IPS DF 6.9 (cell line): ENCODE measurements at regions not wholly inside any gene's neighbourhood (a gene's known extent, or its start where the extent isn't known, plus 50 kb on each side); places are given as distances from the start of the nearest gene placed in this dataset.

ENCODE experiments used
- DNase-seq: peaks from one replicate; pipeline ENCODE4 v3.0.0-alpha.2; 2013; ENCODE audit warnings: low read depth, low spot score
- H3K27ac ChIP-seq: one replicate; pipeline ENCODE4 v1.5.1; 2013; ENCODE audit warnings: low read length, control low read depth
- H3K27me3 ChIP-seq: 2 replicates; pipeline ENCODE4 v1.6.1; 2013; ENCODE audit warnings: mild to moderate bottlenecking, low read length; ENCODE audit not compliant: control insufficient read depth, insufficient read depth
- H3K36me3 ChIP-seq: 2 replicates; pipeline ENCODE4 v1.6.1; 2013; ENCODE audit warnings: low read length; ENCODE audit not compliant: control insufficient read depth, insufficient read depth
- H3K4me1 ChIP-seq: 2 replicates; pipeline ENCODE4 v1.6.1; 2013; ENCODE audit warnings: low read length; ENCODE audit not compliant: control insufficient read depth, insufficient read depth
- H3K4me3 ChIP-seq: 2 replicates; pipeline ENCODE4 v1.5.1; 2013; ENCODE audit warnings: mild to moderate bottlenecking, low read length
- H3K9me3 ChIP-seq: 2 replicates; pipeline ENCODE4 v1.6.1; 2013; ENCODE audit warnings: low read length, inconsistent platforms; ENCODE audit not compliant: control insufficient read depth, insufficient read depth
- WGBS: extraction: QIAGEN DNeasy Blood & Tissue Kit; methylation state at CpG from one replicate; pipeline ENCODE4 v1.1.7; 2013; ENCODE audit warnings: mixed read lengths, missing lambda C conversion rate; ENCODE audit not compliant: insufficient read length, insufficient coverage; 5-methylcytosine and 5-hydroxymethylcytosine counted together

- no peaks in the 10 kb centered on the region for H3K36me3 ChIP-seq
- H3K4me3 ChIP-seq, result no peak overlapping the region
- H3K4me1 ChIP-seq, result no peaks in the 10 kb centered on the region
- no CpG with 5 or more reads among the region's 2 CpGs for WGBS
- H3K9me3 ChIP-seq, result no peaks in the 10 kb centered on the region
- no peaks in the 10 kb centered on the region for H3K27me3 ChIP-seq
- DNase-seq, result no peak
- no peak overlapping the region for H3K27ac ChIP-seq
Measured at GRCh38 chr15:96005906-96006305, 324.6 kb upstream of the NR2F2 start.

DNA sequence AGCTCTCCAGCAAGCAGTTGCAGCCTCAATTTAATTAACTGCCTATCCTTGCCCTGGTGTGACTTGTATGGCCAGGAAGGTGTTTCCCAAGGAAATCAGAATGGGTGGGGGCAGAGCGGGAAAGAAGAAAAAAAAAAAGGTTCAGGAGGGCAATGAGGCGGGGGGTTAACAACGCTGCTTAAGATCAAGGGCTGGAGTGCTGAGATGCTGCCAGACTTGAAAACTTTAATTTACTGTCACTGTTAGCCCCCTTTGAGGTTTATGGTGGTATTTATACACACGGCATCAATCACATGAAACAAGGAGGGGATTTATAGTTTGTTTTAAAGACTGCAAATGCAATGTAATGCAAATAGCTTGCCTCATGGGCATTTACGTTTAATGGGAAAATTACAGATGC lies 319.4 kb upstream of the NR2F2 start:
- Histone ChIP-seq H3K4me1 (no peaks in the 10 kb centered on the region), H3K9me3 (no peaks in the 10 kb centered on the region), H3K27me3 (no peaks in the 10 kb centered on the region), H3K27ac (no peak overlapping the region), H3K36me3 (no peaks in the 10 kb centered on the region), H3K4me3 (no peak overlapping the region)
- no peak for DNase-seq
- no CpG with 5 or more reads among the region's 5 CpGs for WGBS

- no peak overlapping the region for H3K4me3 ChIP-seq
- H3K27me3 ChIP-seq, result no peaks in the 10 kb centered on the region
- H3K27ac ChIP-seq, result no peak overlapping the region
- no peaks in the 10 kb centered on the region for H3K9me3 ChIP-seq
- no peaks in the 10 kb centered on the region for H3K36me3 ChIP-seq
- WGBS, result no CpG with 5 or more reads among the region's 2 CpGs
- no peak for DNase-seq
- H3K4me1 ChIP-seq, result no peaks in the 10 kb centered on the region
Measured at GRCh38 chr15:96014939-96015338, 315.6 kb upstream of the NR2F2 start.

DNA sequence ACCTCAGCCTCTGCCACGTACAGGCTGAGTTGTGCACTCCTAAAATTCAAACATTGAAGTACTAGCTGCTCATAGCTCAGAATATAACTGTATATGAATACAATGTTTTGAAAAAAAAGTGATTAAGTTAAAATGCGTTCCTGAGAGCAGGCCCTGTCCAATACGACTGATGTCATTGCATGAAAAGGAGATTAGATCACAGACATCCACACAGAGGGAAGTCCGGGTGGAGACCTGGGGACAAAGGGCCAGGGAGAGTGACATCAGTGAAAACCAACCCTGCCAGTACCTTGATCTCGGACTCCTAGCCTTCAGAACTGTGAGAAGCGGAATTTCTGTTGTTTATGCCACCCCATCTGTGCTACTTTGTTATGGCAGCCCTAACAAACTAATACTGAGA lies 311.4 kb upstream of the NR2F2 start:
- WGBS, result no CpG with 5 or more reads among the region's 6 CpGs
- H3K4me3 ChIP-seq, result no peak overlapping the region
- H3K4me1 ChIP-seq, result no peaks in the 10 kb centered on the region
- DNase-seq, result no peak
- no peaks in the 10 kb centered on the region for H3K9me3 ChIP-seq
- H3K27ac ChIP-seq, result no peak overlapping the region
- H3K36me3 ChIP-seq, result no peaks in the 10 kb centered on the region
- no peaks in the 10 kb centered on the region for H3K27me3 ChIP-seq

- H3K27me3 ChIP-seq, result no peaks in the 10 kb centered on the region
- no peaks in the 10 kb centered on the region for H3K4me1 ChIP-seq
- WGBS, result no CpG with 5 or more reads among the region's 4 CpGs
- H3K9me3 ChIP-seq, result no peaks in the 10 kb centered on the region
- no peak for DNase-seq
- H3K4me3 ChIP-seq, result no peak overlapping the region
- no peak overlapping the region for H3K27ac ChIP-seq
- H3K36me3 ChIP-seq, result no peaks in the 10 kb centered on the region
Measured at GRCh38 chr15:96020133-96020532, 310.4 kb upstream of the NR2F2 start.

DNA sequence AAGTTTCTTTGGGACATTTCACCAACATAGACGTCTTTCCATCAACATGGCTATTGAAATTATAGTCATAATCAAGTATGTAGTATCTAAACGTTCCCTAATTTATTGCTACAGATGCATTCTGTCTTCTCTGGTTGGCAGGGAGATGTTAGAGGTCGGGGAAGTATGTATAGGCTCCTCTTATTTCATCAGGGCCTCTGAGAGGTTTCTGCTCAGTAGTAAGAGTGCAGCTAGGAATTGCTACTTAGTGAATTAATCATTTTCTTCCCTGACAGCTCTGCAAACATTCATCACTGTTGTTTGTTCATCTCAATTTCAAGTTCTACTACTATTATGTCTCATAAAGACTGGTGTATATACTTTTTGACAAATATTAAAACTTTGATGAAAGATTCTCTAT lies 309.7 kb upstream of the NR2F2 start:
- no peaks in the 10 kb centered on the region for H3K36me3 ChIP-seq
- WGBS, result no CpG with 5 or more reads among the region's 3 CpGs
- H3K9me3 ChIP-seq, result no peaks in the 10 kb centered on the region
- H3K4me1 ChIP-seq, result no peaks in the 10 kb centered on the region
- H3K27ac ChIP-seq, result no peak overlapping the region
- no peaks in the 10 kb centered on the region for H3K27me3 ChIP-seq
- no peak for DNase-seq
- H3K4me3 ChIP-seq, result no peak overlapping the region

- Histone ChIP-seq H3K36me3 (no peaks in the 10 kb centered on the region), H3K27me3 (no peaks in the 10 kb centered on the region), H3K4me1 (no peaks in the 10 kb centered on the region), H3K4me3 (no peak overlapping the region), H3K27ac (no peak overlapping the region), H3K9me3 (no peaks in the 10 kb centered on the region)
- no peak for DNase-seq
Measured at GRCh38 chr15:96023081-96023480, 307.4 kb upstream of the NR2F2 start.

DNA sequence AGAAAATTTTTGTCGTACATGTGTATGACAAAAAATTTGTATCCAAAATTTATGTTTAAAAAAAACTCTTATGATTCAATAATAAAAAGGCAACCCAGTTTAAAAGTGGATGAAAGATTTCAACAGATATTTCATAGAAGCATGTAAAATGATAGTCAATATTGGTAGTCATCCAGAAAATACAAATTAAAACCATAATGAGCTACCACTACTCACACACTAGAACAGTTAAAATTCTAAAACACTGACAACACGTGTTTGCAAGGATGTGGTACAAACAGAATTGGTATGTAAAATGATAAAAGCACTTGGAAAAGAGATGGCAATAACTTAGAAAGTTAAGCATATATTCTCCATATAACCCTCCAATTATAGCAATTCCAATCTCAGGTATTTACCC lies 303.0 kb upstream of the NR2F2 start:
- H3K27ac ChIP-seq, result no peak overlapping the region
- no peaks in the 10 kb centered on the region for H3K9me3 ChIP-seq
- H3K36me3 ChIP-seq, result no peaks in the 10 kb centered on the region
- H3K4me3 ChIP-seq, result no peak overlapping the region
- no peaks in the 10 kb centered on the region for H3K27me3 ChIP-seq
- DNase-seq, result no peak
- H3K4me1 ChIP-seq, result no peaks in the 10 kb centered on the region
- WGBS, result no CpG with 5 or more reads among the region's 2 CpGs

GRCh38 chr15:96028620-96029019 lies 301.9 kb upstream of the NR2F2 start:
- WGBS, result no CpG with 5 or more reads among the region's 2 CpGs
- Histone ChIP-seq H3K36me3 (no peaks in the 10 kb centered on the region), H3K4me3 (no peak overlapping the region), H3K9me3 (no peaks in the 10 kb centered on the region), H3K27me3 (no peaks in the 10 kb centered on the region), H3K4me1 (no peaks in the 10 kb centered on the region), H3K27ac (no peak overlapping the region)
- DNase-seq, result no peak

- Histone ChIP-seq H3K36me3 (no peaks in the 10 kb centered on the region), H3K27me3 (no peaks in the 10 kb centered on the region), H3K9me3 (no peaks in the 10 kb centered on the region), H3K4me1 (no peaks in the 10 kb centered on the region), H3K4me3 (no peak overlapping the region), H3K27ac (no peak overlapping the region)
- DNase-seq, result no peak
Measured at GRCh38 chr15:96029172-96029571, 301.3 kb upstream of the NR2F2 start.

- H3K9me3 ChIP-seq, result no peaks in the 10 kb centered on the region
- no peak overlapping the region for H3K4me3 ChIP-seq
- no peak overlapping the region for H3K27ac ChIP-seq
- no peak for DNase-seq
- H3K4me1 ChIP-seq, result no peaks in the 10 kb centered on the region
- no peaks in the 10 kb centered on the region for H3K27me3 ChIP-seq
- WGBS, result no CpG with 5 or more reads among the region's 5 CpGs
- no peaks in the 10 kb centered on the region for H3K36me3 ChIP-seq
Measured at GRCh38 chr15:96031426-96032110, 298.9 kb upstream of the NR2F2 start.
